ENCODE measurements at regions not wholly inside any gene's neighbourhood (a gene's known extent, or its start where the extent isn't known, plus 50 kb on each side); places are given as distances from the start of the nearest gene placed in this dataset.

- ChIA-PET CTCF (ENCODE audit: partially characterized antibody) (no interaction called here), POLR2A (ENCODE audit: partially characterized antibody) (no interaction called here)
- TF ChIP-seq PHF8 (conservative IDR thresholded peaks at IDR 0.05; ENCODE audit: low read depth, low read length) (no peak), TAF1 (IDR thresholded peaks at IDR 0.05; ENCODE audit: low read depth, low read length) (no peak)
Measured at GRCh38 chr9:106785200-106785599, 77.8 kb upstream of the ZNF462 start.

More at GRCh38 chr9:106785200-106785599, 77.8 kb upstream of the ZNF462 start:
- 87% methylated on average over 3 of the region's 3 CpGs; no CpG with 5 or more reads in 1 of the 2 experiments for WGBS, 2 experiments (ENCODE audit: extremely low coverage in 1 of 2, insufficient coverage in 1 of 2, insufficient read length in 1 of 2, insufficient replicate concordance in 2 of 2, low coverage in 1 of 2, low lambda C conversion rate in 2 of 2, missing lambda C conversion rate in 1 of 2)
- no peaks in the 10 kb centered on the region for H3K79me2 ChIP-seq (ENCODE audit: control insufficient read depth in 1 of 2, insufficient read depth in 2 of 2, low read length in 2 of 2)
- no peak overlapping the region for H3K4ac ChIP-seq (replicated peaks; ENCODE audit: insufficient read length, low read depth, low read length)
- no peak overlapping the region for H2AK5ac ChIP-seq (ENCODE audit: low read depth, low read length)
- no peak overlapping the region for H2BK12ac ChIP-seq (ENCODE audit: low read depth, low read length)
- H3K9ac ChIP-seq (replicated peaks in 1 of 4; ENCODE audit: extremely low read depth in 1 of 4, low read depth in 3 of 4, low read length in 3 of 4): no peak overlapping the region
- H3K4me2 ChIP-seq (ENCODE audit: insufficient read depth in 1 of 2, low read depth in 2 of 2, low read length in 2 of 2): no peak overlapping the region
- no peaks in the 10 kb centered on the region for H3K4me1 ChIP-seq (replicated peaks in 1 of 4; ENCODE audit: control insufficient read depth in 3 of 4, insufficient read depth in 4 of 4, low read length in 3 of 4)
- H3K23ac ChIP-seq (ENCODE audit: insufficient read length): no peak overlapping the region
- H4K5ac ChIP-seq (ENCODE audit: insufficient read length, low read depth, low read length): no peak overlapping the region
- no peak overlapping the region for H2BK20ac ChIP-seq (ENCODE audit: low read length)
- H2AFZ ChIP-seq (ENCODE audit: low read length): no peak overlapping the region
- H3K18ac ChIP-seq (ENCODE audit: extremely low read depth, low read length): no peak overlapping the region
- no peak overlapping the region for H2BK5ac ChIP-seq (ENCODE audit: low read depth, low read length)
- H3K79me1 ChIP-seq (ENCODE audit: low read depth, low read length): no peaks in the 10 kb centered on the region
- H4K8ac ChIP-seq (ENCODE audit: extremely low read depth, insufficient read depth, low read length): no peak overlapping the region
- H3K4me3 ChIP-seq (ENCODE audit: extremely low read depth in 1 of 4, insufficient read depth in 2 of 4, low read depth in 3 of 4, low read length in 4 of 4): no peak overlapping the region
- no peak overlapping the region for H4K91ac ChIP-seq (replicated peaks; ENCODE audit: insufficient read length, low read length)
- no peak overlapping the region for H2BK120ac ChIP-seq (replicated peaks; ENCODE audit: low read depth, low read length)
- no peaks in the 10 kb centered on the region; a peak in 1 of 8 replicates for H3K36me3 ChIP-seq (ENCODE audit: control insufficient read depth in 2 of 4, insufficient read depth in 4 of 4, low read length in 3 of 4)
- no peaks in the 10 kb centered on the region for H3K23me2 ChIP-seq (ENCODE audit: low read depth, low read length)
- no peak overlapping the region for H3K27ac ChIP-seq (ENCODE audit: low read depth, low read length)
- no peak overlapping the region for H2BK15ac ChIP-seq (ENCODE audit: low read length)
- DNase-seq (ENCODE audit: low read depth in 1 of 2, low spot score in 2 of 2) (no peak), FAIRE-seq (no peak)
- H3K27me3 ChIP-seq (replicated peaks in 1 of 4; ENCODE audit: control insufficient read depth in 3 of 4, extremely low read depth in 1 of 4, insufficient read depth in 3 of 4, low read length in 3 of 4): no peaks in the 10 kb centered on the region
- H3K9me3 ChIP-seq (ENCODE audit: insufficient read depth in 2 of 2, low read depth in 1 of 2, low read length in 1 of 2): no peaks in the 10 kb centered on the region
- no peaks in the 10 kb centered on the region for H4K20me1 ChIP-seq (replicated peaks in 1 of 2; ENCODE audit: control insufficient read depth in 1 of 2, insufficient read depth in 2 of 2, low read length in 2 of 2)
- no peak overlapping the region for H3K56ac ChIP-seq (replicated peaks; ENCODE audit: insufficient read length, low read depth, low read length)
- H3K14ac ChIP-seq (ENCODE audit: insufficient read length): no peak overlapping the region

Measured in H1 (cell line).